GM19023 (cell line): ENCODE measurements at regions not wholly inside any gene's neighbourhood (a gene's known extent, or its start where the extent isn't known, plus 50 kb on each side); places are given as distances from the start of the nearest gene placed in this dataset.
"Not testable (repeated sequence)": the region's sequence is repeated elsewhere in the genome, so short reads cannot be mapped to it uniquely, and the experiment has no call there.

ENCODE experiments used
- ATAC-seq: cut with Tn5 transposase; IDR thresholded peaks from one replicate; pipeline ENCODE4 v1.9.1; 2021; ENCODE audit warnings: mild to moderate bottlenecking, moderate library complexity; ENCODE audit not compliant: unreplicated experiment

- ATAC-seq, result no peak
Observed at GRCh38 chr6:63440057-63440456, 120.3 kb upstream of the LGSN start.

GRCh38 chr6:63440594-63440993 is 120.8 kb upstream of the LGSN start:
- ATAC-seq, result no peak

GRCh38 chr6:63441266-63441956 is 121.6 kb upstream of the LGSN start:
- ATAC-seq, result no peak

- ATAC-seq, result no peak
Observed at GRCh38 chr6:63442870-63443269, 123.1 kb upstream of the LGSN start.

- ATAC-seq, result no peak
Observed at GRCh38 chr6:63444768-63445167, 125.0 kb upstream of the LGSN start.

- no peak for ATAC-seq
Observed at GRCh38 chr6:63446405-63446804, 125.9 kb upstream of the LOC128125822 start.

- ATAC-seq, result no peak
Observed at GRCh38 chr6:63447134-63447533, 125.1 kb upstream of the LOC128125822 start.

- ATAC-seq, result no peak
Observed at GRCh38 chr6:63448229-63448628, 124.1 kb upstream of the LOC128125822 start.

- ATAC-seq, result no peak
Observed at GRCh38 chr6:63449714-63450113, 122.6 kb upstream of the LOC128125822 start.

- ATAC-seq, result no peak
Observed at GRCh38 chr6:63451238-63451637, 121.0 kb upstream of the LOC128125822 start.

GRCh38 chr6:63452125-63452524 is 120.2 kb upstream of the LOC128125822 start:
- ATAC-seq, result no peak

GRCh38 chr6:63456734-63457133 is 115.5 kb upstream of the LOC128125822 start:
- ATAC-seq, result no peak

- ATAC-seq, result peak; percentile 75
Observed at GRCh38 chr6:63458480-63459115, 113.7 kb upstream of the LOC128125822 start.

GRCh38 chr6:63459814-63460213 is 112.5 kb upstream of the LOC128125822 start:
- no peak for ATAC-seq

GRCh38 chr6:63460971-63461370 is 111.3 kb upstream of the LOC128125822 start:
- no peak for ATAC-seq

GRCh38 chr6:63464060-63464459 is 108.2 kb upstream of the LOC128125822 start:
- ATAC-seq, result no peak

- ATAC-seq, result no peak
Observed at GRCh38 chr6:63465750-63466149, 106.5 kb upstream of the LOC128125822 start.

GRCh38 chr6:63466242-63466733 is 106.0 kb upstream of the LOC128125822 start:
- ATAC-seq, result no peak

GRCh38 chr6:63467247-63467954 is 104.9 kb upstream of the LOC128125822 start:
- no peak for ATAC-seq

GRCh38 chr6:63471145-63471544 is 101.1 kb upstream of the LOC128125822 start:
- ATAC-seq, result not testable (repeated sequence)

- no peak for ATAC-seq
Observed at GRCh38 chr6:63471654-63472053, 100.6 kb upstream of the LOC128125822 start.

GRCh38 chr6:63475707-63476106 is 96.6 kb upstream of the LOC128125822 start:
- ATAC-seq, result no peak
